Omental fat pad (tissue), 3 donors: ENCODE measurements at regions not wholly inside any gene's neighbourhood (a gene's known extent, or its start where the extent isn't known, plus 50 kb on each side); places are given as distances from the start of the nearest gene placed in this dataset. TPM values are rescaled to one million over a fixed set of nuclear protein-coding genes. Genes with fewer than 3 reads are reported as not detected.

Source experiments
- ATAC-seq: fragments of 150-250 bp; one replicate; pipeline ENCODE4 v1.9.1; 2016; ENCODE audit warnings: mild to moderate bottlenecking, moderate library complexity; ENCODE audit not compliant: low FRiP score
- DNase-seq: peaks from one replicate; pipeline ENCODE4 v3.0.0-alpha.2; 2019; ENCODE audit warnings: low spot score
- CTCF ChIP-seq, 3 donors: fragments of 450-650 bp; IDR thresholded peaks; one replicate each; pipeline ENCODE4 v1.5.1; 2016 to 2017; ENCODE audit warnings: antibody characterized with exemption in 3 of 3, mild to moderate bottlenecking in 3 of 3, moderate library complexity in 2 of 3
- small RNA-seq: library from RNA; depleted of rRNA; stranded (forward); fragments of <200 nt; gene quantifications from one replicate; pipeline ENCODE3, GENCODE V24; 2016

GRCh38 chr3:59107856-59108815 lies 58.3 kb upstream of the CFAP20DC start:
- ATAC-seq, result no peak
- DNase-seq, result no peak
- TF ChIP-seq CTCF (IDR thresholded peaks at IDR 0.05), result no peak

- ATAC-seq, result no peak
- TF ChIP-seq CTCF (IDR thresholded peaks at IDR 0.05), result no peak
Measured at GRCh38 chr3:59106085-59106648, 56.3 kb upstream of the CFAP20DC start.

GRCh38 chr3:59103552-59103951 lies 53.7 kb upstream of the CFAP20DC start:
- ATAC-seq (no peak), DNase-seq (no peak)
- TF ChIP-seq CTCF (IDR thresholded peaks at IDR 0.05), result no peak

More at GRCh38 chr3:59106085-59106648, 56.3 kb upstream of the CFAP20DC start:
- DNase-seq, result no peak

GRCh38 chr3:59101231-59101736 lies 51.5 kb upstream of the CFAP20DC start:
- DNase-seq, result no peak
- TF ChIP-seq CTCF (IDR thresholded peaks at IDR 0.05), result no peak
- ATAC-seq, result no peak

Small RNA genes lying in the stretch of these regions (small RNA-seq; reads per million reads assigned to genes)
- not detected for gene RF00017
